ENCODE measurements at regions not wholly inside any gene's neighbourhood (a gene's known extent, or its start where the extent isn't known, plus 50 kb on each side); places are given as distances from the start of the nearest gene placed in this dataset.

GRCh38 chr3:117473981-117474538 is 764.5 kb downstream of the TUSC7 start:
- intact Hi-C loops (cut with DNase I; ENCODE audit: low total_unique reads) (no loop called here), in situ Hi-C loops (cut with MboI; ENCODE audit: low pct_ligation_motif_present in 1 of 4, low pct_unique_long_range_greater_than_20kb in 1 of 4, low sequenced_read_pairs in 3 of 4) (no loop called here)
- Histone ChIP-seq H3K9me3 (no peaks in the 10 kb centered on the region), H3K27ac (no peak overlapping the region), H3K27me3 (no peaks in the 10 kb centered on the region), H3K36me3 (no peaks in the 10 kb centered on the region), H3K4me1 (peaks cover 0 to 5% (median 2%) of the 10 kb centered on the region in 4 donors), H3K4me3 (no peak overlapping the region)
- DNase-seq, result no peak
- TF ChIP-seq POLR2A (IDR thresholded peaks at IDR 0.05), result no peak
- no peak for TF ChIP-seq CTCF (IDR thresholded peaks at IDR 0.05)
- TF ChIP-seq POLR2AphosphoS5 (IDR thresholded peaks at IDR 0.05), result no peak
- TF ChIP-seq EP300 (IDR thresholded peaks at IDR 0.05; ENCODE audit: low read depth), result no peak
- 32 to 44% methylated on average over 5 to 8 of the region's 8 CpGs for WGBS, 2 donors (ENCODE audit: low coverage in 1 of 2)

GRCh38 chr3:117476572-117476971 is 767.0 kb downstream of the TUSC7 start:
- TF ChIP-seq CTCF (IDR thresholded peaks at IDR 0.05) (no peak), POLR2A (IDR thresholded peaks at IDR 0.05) (no peak), EP300 (IDR thresholded peaks at IDR 0.05; ENCODE audit: low read depth) (no peak), POLR2AphosphoS5 (IDR thresholded peaks at IDR 0.05) (no peak)
- WGBS, 2 donors (ENCODE audit: low coverage in 1 of 2), result 54% methylated on average over 2 of the region's 2 CpGs; no CpG with 5 or more reads in 1 of the 2 donors
- intact Hi-C loops (cut with DNase I; ENCODE audit: low total_unique reads), result no loop called here

GRCh38 chr3:117477214-117477755 is 767.7 kb downstream of the TUSC7 start:
- intact Hi-C loops (cut with DNase I; ENCODE audit: low total_unique reads) (no loop called here), in situ Hi-C loops (cut with MboI; ENCODE audit: low pct_ligation_motif_present in 1 of 4, low pct_unique_long_range_greater_than_20kb in 1 of 4, low sequenced_read_pairs in 3 of 4) (no loop called here)
- no peak overlapping the region for H3K4me3 ChIP-seq
- no peaks in the 10 kb centered on the region for H3K9me3 ChIP-seq
- H3K36me3 ChIP-seq, result no peaks in the 10 kb centered on the region
- no peak for DNase-seq
- H3K4me1 ChIP-seq, result peaks cover 0 to 5% (median 2%) of the 10 kb centered on the region in 4 donors
- TF ChIP-seq POLR2A (IDR thresholded peaks at IDR 0.05) (no peak), EP300 (IDR thresholded peaks at IDR 0.05; ENCODE audit: low read depth) (no peak), CTCF (IDR thresholded peaks at IDR 0.05) (no peak), POLR2AphosphoS5 (IDR thresholded peaks at IDR 0.05) (no peak)
- 88 to 98% methylated on average over 5 to 6 of the region's 6 CpGs for WGBS, 2 donors (ENCODE audit: low coverage in 1 of 2)
- no peaks in the 10 kb centered on the region for H3K27me3 ChIP-seq
- no peak overlapping the region for H3K27ac ChIP-seq

More at GRCh38 chr3:117476572-117476971, 767.0 kb downstream of the TUSC7 start:
- peaks cover 0 to 5% (median 2%) of the 10 kb centered on the region in 4 donors for H3K4me1 ChIP-seq
- H3K9me3 ChIP-seq, result no peaks in the 10 kb centered on the region
- no peaks in the 10 kb centered on the region for H3K27me3 ChIP-seq
- no peaks in the 10 kb centered on the region for H3K36me3 ChIP-seq
- DNase-seq, result no peak
- in situ Hi-C loops (cut with MboI; ENCODE audit: low pct_ligation_motif_present in 1 of 4, low pct_unique_long_range_greater_than_20kb in 1 of 4, low sequenced_read_pairs in 3 of 4), result no loop called here
- H3K27ac ChIP-seq, result no peak overlapping the region
- H3K4me3 ChIP-seq, result no peak overlapping the region

- Histone ChIP-seq H3K4me3 (no peak overlapping the region), H3K36me3 (no peaks in the 10 kb centered on the region), H3K9me3 (no peaks in the 10 kb centered on the region), H3K27me3 (no peaks in the 10 kb centered on the region), H3K27ac (no peak overlapping the region), H3K4me1 (peaks cover 0 to 2% (median 1%) of the 10 kb centered on the region in 4 donors)
- 76 to 80% methylated on average over 2 of the region's 2 CpGs for WGBS, 2 donors (ENCODE audit: low coverage in 1 of 2)
- in situ Hi-C loops (cut with MboI; ENCODE audit: low pct_ligation_motif_present in 1 of 4, low pct_unique_long_range_greater_than_20kb in 1 of 4, low sequenced_read_pairs in 3 of 4), result no loop called here
- intact Hi-C loops (cut with DNase I; ENCODE audit: low total_unique reads), result no loop called here
- TF ChIP-seq CTCF (IDR thresholded peaks at IDR 0.05) (no peak), EP300 (IDR thresholded peaks at IDR 0.05; ENCODE audit: low read depth) (no peak)
- DNase-seq, result no peak
Observed at GRCh38 chr3:117479095-117479494, 769.5 kb downstream of the TUSC7 start.

All from transverse colon (tissue), 4 donors.